Hepatic stellate cell (primary cell): ENCODE measurements at regions not wholly inside any gene's neighbourhood (a gene's known extent, or its start where the extent isn't known, plus 50 kb on each side); places are given as distances from the start of the nearest gene placed in this dataset.

Source experiments
- DNase-seq: peaks from one replicate; pipeline ENCODE4 v3.0.0; 2011; ENCODE audit warnings: low spot score

- peak; percentile 76 for DNase-seq
These were observed 179.3 kb downstream of the ETS2 start for GRCh38 chr21:38984982-38985567.

- no peak for DNase-seq
These were observed 178.8 kb downstream of the ETS2 start for GRCh38 chr21:38984568-38984967.

- no peak for DNase-seq
These were observed 177.8 kb downstream of the ETS2 start for GRCh38 chr21:38983560-38983959.

GRCh38 chr21:38982804-38983203, 177.1 kb downstream of the ETS2 start:
- no peak for DNase-seq

GRCh38 chr21:38982096-38982495, 176.4 kb downstream of the ETS2 start:
- DNase-seq: no peak

- no peak for DNase-seq
These were observed 174.9 kb downstream of the ETS2 start for GRCh38 chr21:38980416-38981313.

GRCh38 chr21:38979271-38980121, 173.8 kb downstream of the ETS2 start:
- DNase-seq: peak; percentile 29

- DNase-seq: no peak
These were observed 171.2 kb downstream of the ETS2 start for GRCh38 chr21:38976900-38977299.

- DNase-seq: no peak
These were observed 167.8 kb downstream of the ETS2 start for GRCh38 chr21:38973552-38973951.

- DNase-seq: no peak
These were observed 166.3 kb downstream of the ETS2 start for GRCh38 chr21:38972078-38972477.

GRCh38 chr21:38970765-38971164, 165.0 kb downstream of the ETS2 start:
- no peak for DNase-seq

GRCh38 chr21:38968887-38969543, 163.3 kb downstream of the ETS2 start:
- DNase-seq: no peak

- peak; percentile 76 for DNase-seq
These were observed 160.3 kb downstream of the ETS2 start for GRCh38 chr21:38965910-38966504.

GRCh38 chr21:38965241-38965640, 159.5 kb downstream of the ETS2 start:
- peak; percentile 31 for DNase-seq

- no peak for DNase-seq
These were observed 157.3 kb downstream of the ETS2 start for GRCh38 chr21:38963006-38963405.

GRCh38 chr21:38960251-38960650, 154.5 kb downstream of the ETS2 start:
- no peak for DNase-seq

GRCh38 chr21:38959692-38960061, 153.9 kb downstream of the ETS2 start:
- no peak for DNase-seq

- DNase-seq: peak; percentile 74
These were observed 153.4 kb downstream of the ETS2 start for GRCh38 chr21:38958940-38959691.

GRCh38 chr21:38958323-38958705, 152.6 kb downstream of the ETS2 start:
- DNase-seq: no peak

- no peak for DNase-seq
These were observed 152.0 kb downstream of the ETS2 start for GRCh38 chr21:38957575-38958322.
